GF-D8 (cell line): ENCODE measurements at regions not wholly inside any gene's neighbourhood (a gene's known extent, or its start where the extent isn't known, plus 50 kb on each side); places are given as distances from the start of the nearest gene placed in this dataset.

Source experiments
- DNase-seq: peaks from one replicate; lab custom pipeline; 2025; lab: John Stamatoyannopoulos, UW

DNA sequence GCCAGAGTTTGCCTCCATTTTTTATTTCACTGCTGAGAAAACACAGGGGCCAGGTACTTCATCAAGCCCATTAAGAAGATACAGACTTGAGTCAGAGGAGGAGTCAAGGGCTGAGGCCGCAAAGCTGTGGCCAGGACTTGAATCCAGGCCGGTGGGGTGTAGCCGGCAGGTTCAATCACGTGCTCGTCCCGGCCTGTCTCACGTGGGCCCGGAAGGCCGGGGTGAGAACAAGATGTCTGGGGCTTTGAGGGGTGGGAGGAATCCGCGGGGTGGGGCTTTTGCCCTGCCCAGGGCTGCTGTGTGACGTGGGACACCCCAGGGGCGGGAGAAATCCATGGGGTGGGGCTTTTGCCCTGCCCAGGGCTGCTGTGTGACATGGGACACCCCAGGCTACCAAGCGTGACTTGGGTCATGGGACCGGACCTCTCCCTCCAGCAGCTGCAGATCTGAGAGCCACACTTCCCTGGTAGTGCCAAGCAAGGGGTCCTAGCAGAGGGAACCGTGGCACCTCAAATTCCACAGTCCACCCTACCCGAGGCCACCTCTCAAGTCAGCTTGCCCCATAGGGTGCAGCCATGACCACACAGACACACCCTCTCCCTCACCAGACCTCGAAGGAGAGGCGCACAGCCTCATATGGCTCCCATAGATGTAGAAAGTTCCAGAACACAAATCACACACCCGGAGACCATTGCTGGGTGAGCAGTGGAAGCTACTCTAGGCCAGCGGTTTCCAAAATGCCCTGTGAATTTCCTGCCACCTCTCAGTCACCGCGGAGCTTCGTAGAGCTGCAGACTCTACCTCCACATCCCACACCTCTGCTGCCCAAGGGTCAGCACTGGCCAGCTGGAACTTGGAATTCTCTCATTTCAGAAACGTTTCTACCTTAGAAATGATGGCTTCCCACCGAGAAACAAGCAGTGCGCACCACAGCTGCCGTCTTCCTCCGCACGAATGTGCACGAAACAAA, 156.1 kb downstream of the DLL1 start:
- DNase-seq, result no peak

DNA sequence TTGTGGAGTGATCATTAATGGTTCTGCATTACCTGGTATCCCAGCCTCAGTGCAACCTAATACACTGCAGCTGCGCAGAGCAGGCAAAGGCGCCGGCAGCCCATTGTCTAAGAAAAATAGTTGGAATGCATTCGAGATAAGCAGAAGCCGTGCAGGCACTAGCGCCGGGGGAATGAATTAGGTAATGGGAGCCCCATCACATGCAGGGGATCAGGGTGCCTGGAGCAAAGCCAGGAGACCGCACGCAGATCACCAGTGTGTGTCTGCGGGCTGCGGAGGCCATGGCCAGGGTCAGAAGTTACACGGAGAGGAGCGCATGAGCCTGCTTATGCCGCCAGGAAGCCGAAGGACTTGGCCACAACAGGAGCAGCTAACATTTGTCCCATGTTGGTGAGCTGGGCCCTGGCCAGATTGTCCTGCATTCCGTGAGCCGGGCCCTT, 156.8 kb downstream of the DLL1 start:
- no peak for DNase-seq

DNA sequence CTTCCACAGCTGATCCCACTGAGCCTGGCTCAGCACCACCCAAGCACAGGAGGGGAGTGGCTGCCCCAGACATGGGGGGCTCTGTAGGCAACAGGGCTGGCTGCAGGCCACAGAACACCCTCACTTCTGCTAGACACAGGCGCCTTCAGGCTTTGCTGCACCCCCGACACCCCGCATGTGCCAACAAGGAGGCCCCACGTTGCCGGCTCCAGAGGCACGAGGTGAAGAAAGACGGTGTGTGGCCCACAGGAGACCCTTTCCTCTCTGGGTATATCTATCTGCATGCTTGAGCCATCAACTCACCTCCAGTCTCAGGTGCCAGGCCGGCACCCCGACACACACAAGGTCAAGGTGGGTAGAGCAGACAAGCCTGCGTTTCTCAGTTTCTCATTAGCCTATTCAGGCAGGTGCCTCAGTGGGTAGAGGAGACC, 158.3 kb downstream of the DLL1 start:
- DNase-seq, result no peak

DNA sequence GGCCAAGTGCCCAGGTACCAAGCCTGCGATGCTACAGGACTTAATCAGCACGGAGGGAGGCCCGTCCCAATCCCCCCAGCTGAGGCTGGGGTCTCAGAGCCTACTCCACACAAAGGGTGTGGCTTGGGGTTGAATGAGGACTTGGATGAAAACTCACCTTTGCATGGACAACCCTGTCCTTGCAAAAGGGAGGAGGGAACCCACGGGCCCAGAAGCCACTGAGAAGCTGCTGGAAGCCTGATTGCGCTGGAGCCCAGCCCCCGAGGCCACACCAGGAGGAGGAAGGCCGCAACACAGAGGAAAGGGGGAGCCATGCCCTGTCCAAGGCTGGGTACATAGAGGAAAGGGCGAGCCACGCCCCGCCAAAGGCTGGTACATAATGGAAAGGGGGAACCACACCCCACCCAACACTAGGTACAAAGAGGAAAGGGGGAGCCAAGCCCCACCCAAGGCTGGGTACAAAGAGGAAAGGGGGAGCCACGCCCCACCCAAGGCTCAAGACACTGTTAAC, 158.8 kb downstream of the DLL1 start:
- no peak for DNase-seq

DNA sequence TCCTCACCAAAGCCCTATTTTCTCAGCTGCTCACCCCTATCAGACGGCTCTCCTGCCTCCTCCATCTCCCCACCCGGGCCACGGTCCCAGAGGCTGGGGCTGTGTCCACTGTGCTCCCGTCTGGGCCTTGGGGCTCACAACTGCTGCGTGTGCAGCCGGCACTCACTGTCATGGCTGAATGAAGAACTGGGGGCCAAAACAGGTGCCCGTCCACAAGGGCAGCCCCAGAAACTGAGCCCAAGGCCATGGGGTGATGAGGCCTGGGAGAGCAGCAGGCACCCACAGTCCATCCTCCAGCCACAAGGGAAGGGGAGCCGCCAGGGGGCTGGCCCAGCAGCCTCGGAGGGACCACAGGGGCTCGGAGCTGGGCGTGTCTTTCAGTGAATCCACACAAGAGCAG, 159.5 kb downstream of the DLL1 start:
- DNase-seq, result no peak

DNA sequence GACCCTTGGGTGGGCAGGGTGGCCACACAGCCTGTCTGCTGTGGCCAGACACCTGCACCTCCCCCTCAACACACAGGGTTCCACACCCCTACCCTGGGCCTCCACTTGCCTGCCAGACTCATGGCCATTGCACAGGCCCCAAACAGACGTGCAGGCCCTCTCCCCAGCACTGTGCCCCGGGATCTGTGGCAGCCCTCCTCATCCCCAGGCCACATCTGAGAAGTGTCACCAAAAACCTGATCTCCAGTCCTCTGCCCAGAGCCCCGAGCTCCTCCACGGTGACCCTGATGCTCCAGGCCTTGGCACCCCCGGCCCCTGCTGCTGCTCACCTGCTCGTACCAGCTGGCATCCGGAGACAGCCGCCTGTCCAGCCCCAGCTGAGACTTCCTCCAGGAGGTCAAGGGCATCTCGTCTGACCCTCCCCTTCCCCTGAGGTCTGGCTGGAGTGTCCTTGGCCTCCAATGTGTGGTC, 160.1 kb downstream of the DLL1 start:
- DNase-seq, result no peak

DNA sequence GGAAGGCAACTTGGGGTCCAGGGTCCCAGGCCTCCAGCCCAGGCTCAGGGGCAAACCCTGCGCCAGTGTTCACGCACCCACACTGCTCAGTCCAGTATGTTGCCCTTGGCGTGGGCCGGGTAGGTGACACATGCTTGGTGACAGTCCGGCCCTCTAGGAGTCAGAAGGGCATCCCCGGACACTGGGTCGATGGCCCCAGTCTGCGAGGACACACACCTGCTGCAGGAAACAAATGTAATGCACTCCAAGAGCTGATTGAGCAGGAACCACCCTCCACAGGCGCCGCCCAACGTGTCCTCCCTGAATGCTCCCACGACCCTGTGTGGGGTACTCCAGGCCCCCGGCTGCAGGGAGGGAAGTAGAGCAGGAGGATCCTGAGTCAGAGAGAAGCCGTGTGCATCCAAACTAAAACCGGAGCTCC, 160.7 kb downstream of the DLL1 start:
- no peak for DNase-seq

DNA sequence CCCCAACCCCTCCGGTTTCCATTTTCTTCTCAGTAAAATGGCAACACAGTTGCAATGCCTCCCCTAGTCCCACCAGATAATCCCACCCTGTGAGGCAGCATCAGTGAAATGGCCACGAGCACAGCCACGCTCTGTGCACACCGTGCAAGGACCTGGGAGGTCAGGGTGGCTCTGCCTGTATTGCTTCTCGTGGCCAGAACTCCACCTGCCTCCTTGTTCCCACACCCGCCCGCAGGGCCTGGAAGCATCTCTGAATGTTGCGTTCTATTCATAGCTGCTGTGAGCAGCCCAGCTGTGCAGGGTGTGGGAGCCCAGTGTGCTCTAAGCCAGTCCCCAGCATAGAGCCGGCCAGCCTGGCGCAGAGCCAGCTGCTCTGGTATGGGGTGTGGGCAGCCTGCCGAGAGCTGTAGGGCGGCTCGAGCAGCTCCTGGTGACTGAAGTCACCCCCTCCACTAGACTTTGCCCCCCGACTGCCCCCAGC, 161.1 kb downstream of the DLL1 start:
- no peak for DNase-seq

DNA sequence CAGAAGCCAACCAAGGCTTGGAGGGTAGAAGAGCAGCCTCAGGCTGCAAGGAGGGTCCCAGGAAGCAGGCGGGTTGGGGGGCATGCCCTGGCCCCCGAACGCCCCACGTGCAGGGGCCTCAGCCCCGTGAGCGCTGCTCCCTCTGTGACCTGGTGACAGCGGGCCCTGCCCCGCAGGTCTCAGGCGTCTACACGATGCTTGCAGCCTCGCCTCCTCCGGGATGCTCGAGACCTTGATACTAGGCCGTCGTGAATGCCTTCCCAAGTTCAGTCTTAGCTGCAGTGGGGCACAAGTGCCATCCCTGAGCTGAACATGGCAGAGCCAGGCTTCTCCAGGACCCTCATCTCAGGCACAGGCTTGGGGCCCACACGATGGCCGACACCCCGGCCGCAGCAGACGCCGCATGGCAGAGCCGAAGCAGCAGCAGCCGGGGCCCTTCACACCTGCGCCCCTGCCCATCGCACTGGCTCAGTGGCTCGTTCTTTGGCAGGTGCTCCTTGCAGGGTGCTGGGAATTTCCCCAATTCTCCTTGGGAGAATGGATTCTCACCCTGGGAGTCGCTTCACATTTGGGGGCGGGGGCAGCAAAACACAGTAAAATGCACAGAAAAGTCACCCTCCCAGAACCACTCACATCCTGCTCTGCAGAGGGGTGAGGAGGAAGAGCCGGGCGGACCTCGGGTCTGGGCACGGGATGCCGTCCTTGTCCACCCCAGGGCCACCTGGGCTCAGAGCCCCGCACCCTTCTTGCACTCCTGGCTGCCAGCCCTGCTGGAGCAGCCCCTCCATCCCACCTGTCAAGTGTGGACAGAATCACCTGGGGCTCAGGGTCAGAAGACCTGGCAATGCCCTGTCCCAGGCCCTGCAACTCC, 161.8 kb downstream of the DLL1 start:
- DNase-seq, result no peak

DNA sequence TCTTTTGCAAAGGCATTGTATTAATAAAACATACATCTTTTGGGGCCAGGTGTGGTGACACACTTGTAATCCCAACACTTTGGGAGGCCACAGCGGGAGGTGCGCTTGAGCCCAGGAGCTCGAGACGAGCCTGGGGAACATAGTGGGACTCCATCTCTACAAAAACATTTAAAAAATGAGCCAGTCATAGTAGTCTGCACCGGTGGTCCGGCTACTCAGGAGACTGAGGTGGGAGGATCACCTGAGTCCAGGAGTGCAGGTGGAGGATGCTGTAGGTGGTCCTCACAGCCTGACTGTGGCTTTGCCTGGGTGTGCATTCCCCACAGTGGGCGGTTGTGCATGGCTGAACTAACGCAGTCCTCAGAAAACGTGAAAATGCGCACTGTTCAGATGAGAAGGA, 162.5 kb downstream of the DLL1 start:
- no peak for DNase-seq

DNA sequence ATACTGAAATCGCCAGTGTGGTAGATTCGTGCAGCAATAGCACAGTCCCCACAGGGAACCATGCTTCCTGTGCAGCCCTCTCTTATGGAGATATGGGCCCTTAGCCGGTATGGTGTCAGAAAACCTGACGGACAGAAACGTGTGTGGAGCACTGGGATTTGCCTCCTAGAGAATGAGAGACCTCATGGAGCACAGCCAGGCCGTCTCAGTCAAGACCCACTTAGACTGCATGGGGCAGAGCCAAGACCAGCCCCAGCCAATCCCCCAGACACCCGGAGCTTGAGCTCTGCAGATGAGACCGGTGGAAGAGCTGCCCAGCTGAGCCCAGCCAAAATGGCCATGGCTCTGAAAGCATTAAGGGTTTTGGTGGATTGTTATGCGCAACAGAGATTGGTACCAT, 163.7 kb downstream of the DLL1 start:
- no peak for DNase-seq

DNA sequence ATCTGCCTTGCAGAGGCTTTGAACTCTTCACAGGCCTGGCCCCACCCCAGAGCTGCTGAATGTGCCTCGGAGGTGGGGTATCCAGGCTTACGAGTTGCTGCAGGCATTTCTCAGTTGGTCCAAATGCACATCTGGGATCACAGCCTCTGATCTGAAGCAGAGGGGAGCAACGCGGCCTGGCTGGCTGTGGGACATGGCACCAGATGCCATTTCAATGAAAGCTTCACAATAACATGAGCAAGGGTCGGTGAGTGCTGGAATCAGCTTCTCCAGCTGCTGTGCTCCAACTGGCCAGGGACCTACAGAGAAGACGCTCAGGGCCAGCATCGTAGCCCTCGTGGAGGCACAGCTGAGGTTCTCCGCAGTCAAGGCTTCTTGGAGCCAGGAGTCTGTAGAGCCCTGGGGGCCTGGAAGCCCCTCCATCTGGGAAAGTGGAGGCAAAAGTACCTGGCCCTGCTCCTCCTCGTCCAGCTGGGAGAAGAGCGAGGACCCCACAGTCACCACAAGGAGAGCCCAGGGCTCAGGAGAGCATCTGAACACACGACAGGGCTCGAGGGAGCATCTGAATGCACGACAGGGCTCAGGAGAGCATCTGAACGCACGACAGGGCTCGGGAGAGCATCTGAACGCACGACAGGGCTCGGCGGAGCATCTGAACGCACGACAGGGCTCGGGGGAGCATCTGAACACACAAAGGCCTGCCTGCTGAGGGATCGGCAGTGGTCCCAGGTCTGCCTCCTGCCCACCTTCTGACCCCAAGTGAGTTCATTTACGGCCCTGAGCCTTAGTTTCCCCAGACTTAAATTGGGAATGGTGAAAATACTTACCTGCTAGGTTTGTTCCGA, 165.2 kb downstream of the DLL1 start:
- DNase-seq, result no peak

DNA sequence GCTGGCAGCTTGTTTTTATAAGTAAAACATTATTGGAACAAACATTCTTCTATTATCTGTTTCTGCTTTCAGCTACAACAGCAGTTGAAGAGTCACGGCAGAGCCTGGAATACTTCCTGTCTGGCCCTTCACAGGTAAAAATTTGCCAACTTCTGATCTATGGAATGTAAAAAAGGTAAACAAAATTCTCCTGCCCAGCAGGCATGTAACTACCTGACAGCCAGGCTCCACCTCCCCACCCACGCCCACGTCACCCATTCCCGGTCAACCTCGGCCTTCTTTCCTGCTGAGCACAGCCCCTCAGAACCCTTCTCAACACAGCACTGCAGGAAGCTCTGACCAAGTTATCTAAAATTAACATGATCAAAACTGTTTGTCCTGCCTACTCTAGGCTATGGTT, 166.0 kb downstream of the DLL1 start:
- no peak for DNase-seq

DNA sequence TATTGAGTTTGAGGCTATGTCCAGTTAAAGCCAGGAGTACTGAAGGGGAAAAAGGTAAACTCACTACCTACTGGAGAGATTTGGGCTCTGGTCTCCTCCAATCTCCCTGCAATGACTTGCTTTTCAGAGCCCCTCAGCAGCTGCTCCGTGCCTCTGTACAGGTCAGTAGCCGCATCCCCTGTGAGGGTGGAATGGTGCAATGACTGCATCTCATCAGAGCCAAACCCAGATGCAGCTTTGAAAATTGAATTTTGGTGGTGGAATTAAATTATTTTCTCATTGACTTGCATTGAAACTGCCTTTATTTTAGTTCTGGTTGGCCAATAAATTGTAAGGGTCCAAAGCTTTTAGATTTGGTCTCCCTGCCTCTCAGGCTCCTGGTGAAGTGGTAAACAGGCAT, 166.7 kb downstream of the DLL1 start:
- no peak for DNase-seq

DNA sequence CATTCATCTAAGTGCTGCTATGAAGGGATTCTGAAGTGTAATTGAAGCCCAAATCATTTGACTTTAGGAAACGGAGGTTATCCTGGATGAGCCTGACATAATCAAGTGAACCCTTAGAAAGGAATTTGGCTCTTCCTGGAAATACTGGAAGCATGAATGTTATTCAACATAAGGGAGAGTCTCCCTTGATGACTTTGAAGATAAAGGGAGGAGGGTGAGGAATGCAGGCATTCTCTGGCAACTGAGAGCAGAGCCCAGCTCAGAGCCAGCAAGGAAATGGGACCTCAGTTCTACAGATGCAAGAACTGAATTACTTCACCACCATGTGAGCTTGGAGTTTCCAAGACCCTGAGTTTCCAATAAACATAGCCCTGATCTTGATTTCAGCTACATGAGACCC, 168.2 kb downstream of the DLL1 start:
- no peak for DNase-seq

DNA sequence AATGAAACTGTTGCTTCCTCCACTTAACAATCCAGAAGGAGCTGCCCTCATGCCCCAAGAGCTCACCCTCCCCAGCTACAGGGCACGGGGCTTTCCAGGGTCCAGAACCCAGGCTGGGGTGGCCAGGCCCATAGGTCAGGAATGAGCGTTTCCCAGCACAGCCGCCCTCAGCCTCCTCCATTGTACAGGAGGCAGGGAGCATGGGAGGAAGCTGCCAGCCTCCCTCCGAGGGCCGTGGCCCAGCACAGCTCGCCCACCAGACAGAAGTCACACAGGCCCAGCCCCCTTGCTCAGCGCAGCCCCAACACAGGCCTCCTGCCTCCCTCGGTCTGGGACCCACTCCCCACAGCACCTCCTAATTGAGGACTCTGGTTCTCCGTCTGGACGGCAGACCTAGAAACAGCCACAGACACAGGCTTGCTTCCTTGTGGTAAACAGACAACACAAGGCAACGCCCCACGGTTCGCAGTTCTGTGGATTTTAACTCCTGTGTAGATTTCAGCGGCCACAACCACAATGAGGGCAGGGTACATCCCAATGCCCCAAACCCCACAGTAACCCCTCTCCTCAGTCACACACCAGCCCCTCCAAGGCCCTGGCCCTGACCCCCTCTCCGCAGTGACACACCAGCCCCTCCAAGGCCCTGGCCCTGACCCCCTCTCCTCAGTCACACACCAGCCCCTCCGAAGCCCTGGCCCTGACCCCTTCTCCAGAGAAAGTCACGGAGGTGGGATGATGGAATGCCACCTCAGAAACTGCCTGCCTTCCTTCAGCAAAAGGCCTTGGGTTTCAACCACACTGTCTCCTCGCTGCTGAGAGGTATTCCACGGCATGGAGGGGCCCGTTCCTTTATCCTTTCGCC, 173.5 kb downstream of the DLL1 start:
- DNase-seq, result no peak

DNA sequence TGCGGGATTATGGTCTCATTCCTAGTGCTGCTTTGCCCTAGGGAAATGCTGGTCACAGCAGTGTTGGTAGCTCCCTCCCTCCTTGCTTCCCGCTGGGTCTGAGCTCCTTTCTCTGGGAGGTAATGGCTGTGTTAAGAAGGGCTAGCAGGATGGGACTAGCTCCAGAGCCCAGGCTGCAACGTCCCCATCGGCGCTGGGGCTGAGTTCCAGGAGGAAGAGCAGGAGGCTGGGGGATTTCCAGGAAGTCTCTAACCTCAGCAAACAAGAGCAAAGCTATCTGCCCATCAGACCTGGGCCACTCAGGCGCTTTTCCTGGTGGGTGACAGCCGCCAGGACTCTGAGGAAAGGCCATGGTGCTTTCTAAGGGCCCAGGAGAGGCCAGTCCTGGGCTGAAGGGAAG, 174.2 kb downstream of the DLL1 start:
- no peak for DNase-seq

DNA sequence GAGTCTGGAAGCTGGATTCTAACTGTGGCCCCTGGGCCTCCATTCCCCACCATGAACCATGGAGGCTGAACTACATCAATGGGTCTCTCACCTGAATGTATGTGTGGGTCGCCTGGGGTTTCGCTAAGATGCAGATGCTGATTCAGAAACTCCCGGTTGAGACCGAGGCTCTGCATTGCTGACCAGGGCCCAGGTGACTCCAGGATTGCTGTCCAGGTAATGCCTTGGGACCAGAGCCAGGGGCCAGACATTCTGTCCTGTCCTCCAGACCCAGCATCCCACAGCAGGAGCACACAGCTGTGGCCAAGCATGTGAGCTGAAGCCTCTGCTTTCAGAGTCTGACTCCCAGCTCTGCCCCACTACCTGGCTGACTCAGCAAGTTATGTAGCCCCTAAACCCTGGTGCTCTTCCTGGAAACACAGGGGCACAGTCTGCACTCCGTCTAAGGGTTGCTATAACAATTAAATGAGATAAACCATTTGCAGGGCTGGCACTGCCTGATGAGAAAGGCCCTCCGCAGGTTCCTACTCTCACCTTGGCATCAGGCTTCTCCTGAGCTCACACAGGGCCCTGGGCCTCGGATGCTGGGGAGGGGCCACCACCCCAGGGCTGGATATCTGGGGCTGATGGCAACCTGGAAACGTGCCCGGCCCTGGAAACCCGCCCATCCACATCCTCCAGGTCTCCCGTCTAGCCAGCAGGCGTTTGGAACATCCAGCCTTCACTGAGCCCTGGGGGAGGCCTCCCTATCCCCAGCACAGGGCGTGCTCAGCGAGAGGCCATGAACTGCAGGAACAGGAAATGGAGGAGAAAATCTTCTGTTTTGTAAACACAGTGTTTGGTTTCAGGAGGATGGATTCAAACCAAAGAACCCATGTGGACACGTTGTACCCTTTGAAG, 175.7 kb downstream of the DLL1 start:
- DNase-seq, result no peak

DNA sequence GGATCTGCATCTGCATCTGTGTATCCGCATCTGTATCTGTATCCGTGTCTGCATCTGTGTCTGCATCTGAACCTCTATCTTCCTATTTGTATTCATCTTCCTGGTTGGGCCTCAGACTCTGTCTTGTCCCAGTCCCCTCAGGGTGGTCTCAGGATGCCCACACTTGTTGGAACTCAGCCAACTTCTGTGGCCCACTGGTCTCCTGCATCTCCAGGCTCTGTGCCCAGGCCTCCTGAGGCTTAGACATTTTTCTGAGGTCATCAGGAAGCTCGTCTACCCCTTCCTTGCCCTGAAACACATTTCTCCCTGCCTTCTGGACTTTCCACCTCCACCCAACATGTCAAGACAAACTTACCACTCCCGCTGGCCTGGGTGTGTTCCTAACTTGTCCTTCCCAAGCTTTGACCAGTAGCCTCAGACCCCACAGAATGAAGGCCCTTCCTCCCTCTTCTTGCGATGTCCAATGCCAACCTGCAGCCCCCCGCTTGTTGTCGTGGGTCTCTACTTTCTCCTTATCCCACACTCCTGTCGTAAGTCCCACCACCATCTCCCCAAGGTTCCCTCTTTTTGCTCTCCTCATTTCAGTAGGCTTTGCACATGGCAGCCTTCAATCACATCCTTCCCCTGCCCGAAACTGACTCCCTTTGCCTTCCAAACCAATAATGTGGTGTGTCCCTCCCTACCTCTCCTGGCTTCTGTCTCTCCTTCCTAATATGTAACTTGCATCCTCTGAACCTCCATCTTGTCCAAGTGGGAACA, 176.5 kb downstream of the DLL1 start:
- DNase-seq, result no peak
